Endothelial cell of hepatic sinusoid (primary cell): ENCODE measurements at regions not wholly inside any gene's neighbourhood (a gene's known extent, or its start where the extent isn't known, plus 50 kb on each side); places are given as distances from the start of the nearest gene placed in this dataset.
"Not testable (repeated sequence)": the region's sequence is repeated elsewhere in the genome, so short reads cannot be mapped to it uniquely, and the experiment has no call there.

ENCODE experiments used
- in situ Hi-C: cut with HindIII; loops from 2 replicates; pipeline ENCODE4 v1.10.0; 2017; ENCODE audit warnings: low sequenced_read_pairs

DNA sequence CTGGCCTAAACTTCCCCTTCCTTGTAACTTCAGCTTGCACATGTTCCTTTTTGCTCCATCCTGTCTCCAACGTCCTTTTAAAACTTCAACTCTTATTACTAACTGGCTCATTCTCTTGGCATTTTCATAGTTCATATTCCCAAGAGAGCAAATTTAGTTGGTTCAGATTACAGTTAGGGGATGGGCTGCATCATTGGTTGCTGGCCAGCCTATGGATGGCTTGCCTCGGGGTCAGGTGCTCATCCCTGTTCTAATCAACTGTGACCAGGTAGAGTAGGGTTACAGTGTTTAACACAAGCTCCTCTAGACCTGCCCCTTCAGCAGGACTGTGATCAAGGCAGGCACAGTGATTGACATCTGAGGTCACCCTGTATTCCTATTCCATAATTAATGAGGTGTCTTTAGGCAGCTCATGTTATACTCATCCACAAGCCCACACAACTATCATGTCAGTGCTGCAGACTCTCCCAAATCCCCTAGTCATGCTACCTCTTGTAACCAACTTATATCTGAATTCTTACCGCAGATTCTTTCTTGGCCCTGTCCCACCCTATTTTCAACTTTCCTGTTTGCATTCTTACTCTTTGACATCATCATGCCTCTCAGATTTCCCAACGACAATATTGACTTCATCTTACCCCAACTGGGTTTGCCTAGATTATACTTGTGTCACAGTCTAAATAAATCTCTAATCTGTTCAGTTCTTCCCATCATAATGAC, 293.3 kb downstream of the MTX2 start:
- in situ Hi-C loops: no loop called here

DNA sequence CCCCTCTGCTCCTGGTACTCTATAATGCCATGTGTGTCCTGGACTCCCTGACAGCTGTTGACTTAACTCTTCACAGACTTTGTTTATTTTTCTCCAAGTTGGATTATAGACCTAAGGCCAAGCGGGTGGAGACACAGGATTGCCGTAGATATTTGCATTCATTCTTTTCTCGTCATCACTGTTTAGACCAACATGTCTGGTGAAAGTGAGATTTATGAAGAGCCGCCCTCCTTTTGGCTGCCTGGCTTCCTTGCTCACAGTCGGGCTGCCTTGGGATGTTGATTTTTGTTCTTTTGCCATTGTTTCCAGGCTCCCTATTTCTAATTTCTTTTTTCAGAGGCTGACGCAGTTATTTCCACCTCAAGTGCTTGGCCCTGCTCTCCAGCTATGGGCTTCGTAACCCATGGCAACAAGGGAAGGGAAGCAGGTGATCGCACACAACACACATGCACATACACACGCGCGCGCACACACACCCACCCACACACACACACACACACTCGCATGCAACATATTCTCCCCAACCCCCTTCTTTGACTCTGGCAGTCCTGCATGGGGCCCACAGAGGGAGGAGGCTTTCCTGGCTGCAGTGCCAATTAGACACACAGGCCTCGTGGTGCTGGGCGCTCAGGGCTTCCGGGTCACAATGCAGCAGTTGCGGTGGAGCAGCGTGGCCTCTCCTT, 296.5 kb downstream of the MTX2 start:
- in situ Hi-C loops: no loop called here

DNA sequence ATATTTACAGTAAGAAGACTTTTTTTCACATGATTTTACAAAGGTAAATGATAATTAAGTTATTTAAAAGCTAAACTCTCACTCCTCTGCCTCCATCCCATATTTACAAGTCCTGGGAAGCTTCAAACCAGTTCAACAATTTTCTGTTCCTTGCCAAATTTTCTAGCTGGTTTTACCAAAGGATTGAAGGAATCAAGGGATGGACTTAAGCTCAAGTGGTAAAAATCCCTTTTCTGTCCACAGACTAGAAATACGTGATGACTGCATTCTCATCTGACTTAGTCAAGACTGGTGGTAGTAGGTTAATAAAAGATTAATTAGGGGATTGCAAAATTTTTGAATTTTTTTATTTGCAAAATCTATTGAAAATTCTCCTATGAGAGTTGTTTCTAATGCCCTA, 297.3 kb downstream of the MTX2 start:
- in situ Hi-C loops: no loop called here

- in situ Hi-C loops: no loop called here
These were observed 297.7 kb downstream of the MTX2 start for GRCh38 chr2:176566961-176567360.

DNA sequence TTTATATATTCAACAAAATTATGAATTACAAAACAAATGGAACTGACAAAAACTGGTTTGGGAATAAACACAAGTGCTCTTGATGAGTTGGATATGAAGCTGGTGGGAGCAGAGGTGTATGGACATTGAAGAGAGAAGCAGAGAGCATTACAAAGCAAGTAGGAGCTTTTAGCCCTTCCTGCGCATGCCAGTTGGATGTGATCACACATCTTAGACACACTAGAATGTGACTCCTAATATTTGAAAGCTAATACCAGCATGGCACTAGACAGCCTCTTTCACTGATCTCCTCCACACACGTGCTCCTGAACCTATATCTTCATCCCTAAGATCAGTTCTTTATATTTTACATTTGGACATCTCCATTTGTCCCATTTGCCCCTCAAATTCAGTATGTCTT, 298.1 kb downstream of the MTX2 start:
- in situ Hi-C loops: no loop called here

DNA sequence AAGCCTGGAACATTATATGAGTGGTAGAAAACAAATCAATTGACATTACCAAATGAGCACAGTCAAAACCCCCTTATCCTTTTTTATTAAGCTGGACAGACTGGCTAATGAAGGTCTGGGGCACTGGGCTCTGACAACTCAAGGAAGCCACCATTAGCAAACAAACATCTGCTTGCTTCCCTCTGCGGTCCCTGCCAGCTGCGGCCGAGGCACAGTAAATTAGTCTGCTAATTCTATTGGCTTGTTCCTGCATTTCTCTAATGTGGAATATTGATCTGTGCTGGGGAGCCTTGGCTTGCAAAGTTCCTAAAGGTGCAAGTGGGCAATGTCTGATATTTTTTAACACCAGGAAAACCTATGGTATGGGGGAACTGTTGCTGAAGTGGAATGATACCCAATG, 300.3 kb downstream of the MTX2 start:
- in situ Hi-C loops: no loop called here

GRCh38 chr2:176573612-176574483, 304.6 kb downstream of the MTX2 start:
- in situ Hi-C loops: no loop called here

- in situ Hi-C loops: no loop called here
These were observed 305.4 kb downstream of the MTX2 start for GRCh38 chr2:176574484-176575236.

- in situ Hi-C loops: no loop called here
These were observed 306.0 kb downstream of the MTX2 start for GRCh38 chr2:176575237-176575744.

DNA sequence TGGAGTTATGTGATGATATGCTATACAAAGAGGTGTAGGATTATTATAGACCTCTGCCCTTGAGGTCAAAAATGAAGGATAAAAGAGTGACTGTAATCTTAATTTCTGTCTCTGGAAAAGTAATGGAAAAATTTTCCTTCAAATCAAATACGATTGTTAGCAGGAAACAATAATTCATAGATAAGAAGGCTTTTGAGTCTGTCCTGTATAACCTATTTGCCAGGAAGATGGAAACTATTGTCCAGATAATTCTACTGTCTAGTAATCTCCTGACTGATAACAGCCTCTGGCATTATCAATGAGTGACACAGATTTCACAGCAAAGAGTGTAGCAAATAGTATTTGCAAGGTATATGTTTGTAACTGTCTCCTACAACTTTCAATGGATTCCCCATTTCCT, 307.8 kb downstream of the MTX2 start:
- in situ Hi-C loops: no loop called here

DNA sequence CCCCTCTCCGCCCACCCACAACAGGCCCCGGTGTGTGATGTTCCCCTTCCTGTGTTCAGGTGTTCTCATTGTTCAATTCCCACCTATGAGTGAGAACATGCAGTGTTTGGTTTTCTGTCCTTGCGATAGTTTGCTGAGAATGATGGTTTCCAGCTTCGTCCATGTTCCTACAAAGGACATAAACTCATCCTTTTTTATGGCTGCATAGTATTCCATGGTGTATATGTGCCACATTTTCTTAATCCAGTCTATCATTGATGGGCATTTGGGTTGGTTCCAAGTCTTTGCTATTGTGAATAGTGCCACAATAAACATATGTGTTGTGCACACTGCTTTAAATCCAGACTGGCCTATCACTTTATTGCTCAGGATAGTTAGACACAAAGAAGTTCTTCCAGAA, 309.1 kb downstream of the MTX2 start:
- in situ Hi-C loops: not testable (repeated sequence)

- in situ Hi-C loops: no loop called here
These were observed 310.4 kb downstream of the MTX2 start for GRCh38 chr2:176579608-176580007.

DNA sequence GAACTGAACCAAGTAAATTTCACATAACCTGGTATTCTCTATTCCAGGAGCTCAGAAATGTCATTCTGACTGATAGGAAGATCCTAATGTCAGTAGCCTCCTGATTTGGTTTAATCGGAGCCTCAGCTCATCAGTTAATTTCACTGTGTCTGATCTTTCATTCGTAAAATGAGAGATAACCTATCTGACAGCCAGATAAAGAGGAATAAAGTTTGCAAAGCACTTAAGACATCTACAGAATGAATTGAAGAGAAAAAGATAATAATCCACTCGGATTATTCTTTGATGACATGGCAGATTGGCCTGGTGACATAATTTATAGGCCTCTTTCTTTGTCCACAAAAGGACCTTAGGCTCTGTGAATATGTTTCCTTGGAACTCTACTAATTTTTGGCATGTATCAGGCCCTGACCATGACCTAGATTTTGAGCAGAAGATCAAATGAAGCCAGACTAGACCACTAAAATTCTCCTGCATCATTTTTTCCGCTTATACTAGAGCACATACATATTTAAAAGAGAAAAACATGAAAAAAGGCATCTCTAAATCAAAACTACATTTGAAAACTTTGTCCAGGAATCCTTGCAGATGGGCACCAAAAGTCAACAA, 312.4 kb downstream of the MTX2 start:
- in situ Hi-C loops: no loop called here

- in situ Hi-C loops: no loop called here
These were observed 312.9 kb downstream of the MTX2 start for GRCh38 chr2:176582176-176582575.

GRCh38 chr2:176582990-176583481, 313.8 kb downstream of the MTX2 start:
- in situ Hi-C loops: no loop called here

DNA sequence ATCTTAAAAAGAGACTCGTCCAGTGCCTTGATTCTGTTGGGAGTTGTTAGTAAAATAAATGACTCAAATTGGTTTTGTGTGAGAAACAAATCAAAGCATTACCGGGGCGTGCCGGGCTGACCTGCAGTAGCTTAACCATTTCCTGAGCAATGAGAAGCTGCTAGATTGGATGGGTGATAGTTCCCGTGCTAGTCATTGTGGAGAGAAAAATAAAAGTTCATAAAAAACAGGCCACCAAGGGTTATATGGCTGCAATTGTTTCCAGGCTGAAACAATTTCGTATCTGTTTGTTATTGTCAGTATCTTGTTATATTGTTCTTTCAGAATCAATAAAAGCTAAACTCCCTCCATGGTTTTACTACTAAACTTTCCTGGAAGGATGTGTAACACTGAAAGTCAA, 314.4 kb downstream of the MTX2 start:
- in situ Hi-C loops: no loop called here

GRCh38 chr2:176584333-176584732, 315.1 kb downstream of the MTX2 start:
- in situ Hi-C loops: no loop called here

DNA sequence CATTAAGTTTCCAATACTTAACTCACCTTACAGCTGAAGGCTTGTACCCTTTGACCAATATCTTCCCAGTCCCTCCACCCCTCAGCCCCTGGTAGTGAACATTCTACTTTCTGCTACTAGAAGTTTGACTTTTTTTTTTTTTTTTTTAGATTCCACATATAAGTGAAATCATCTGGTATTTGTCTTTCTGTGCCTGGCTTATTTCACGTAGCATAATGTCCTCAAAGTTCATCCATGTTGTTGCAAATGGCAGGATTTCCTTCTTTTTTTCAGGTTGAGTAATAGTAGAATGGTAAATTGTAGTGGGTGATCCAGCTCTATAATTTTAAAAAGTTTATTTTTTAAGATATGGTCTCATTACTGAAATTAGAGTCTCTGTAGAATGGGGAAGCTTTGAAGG, 316.0 kb downstream of the MTX2 start:
- in situ Hi-C loops: loop anchor here (5.0 kb wide), 1 partner anchor 53 kb away; no protein-coding TSS in a partner anchor

GRCh38 chr2:176585791-176586190, 316.5 kb downstream of the MTX2 start:
- in situ Hi-C loops: loop anchor here (5.0 kb wide), 1 partner anchor 53 kb away; no protein-coding TSS in a partner anchor

DNA sequence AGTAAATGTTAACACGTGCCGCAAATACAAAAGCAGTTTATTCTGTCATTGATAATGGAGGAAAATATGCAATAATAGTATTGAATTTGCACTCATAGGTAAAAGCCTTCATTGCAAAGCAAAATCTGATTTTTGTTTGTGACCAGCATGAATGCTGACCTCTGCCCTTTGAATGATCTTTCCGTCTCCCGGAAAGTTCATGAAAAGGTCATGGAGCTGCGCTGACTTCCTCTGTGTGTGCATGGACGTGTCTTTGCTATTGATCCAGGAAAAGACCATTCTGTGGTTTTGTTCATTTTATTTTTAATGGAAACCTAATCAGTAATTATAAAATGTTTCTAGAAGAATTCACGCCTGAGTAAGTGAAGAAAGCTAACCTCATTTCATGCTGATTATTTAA, 320.0 kb downstream of the MTX2 start:
- in situ Hi-C loops: loop anchor here (5.0 kb wide), 1 partner anchor 57 kb away; no protein-coding TSS in a partner anchor
